ENCODE measurements at regions not wholly inside any gene's neighbourhood (a gene's known extent, or its start where the extent isn't known, plus 50 kb on each side); places are given as distances from the start of the nearest gene placed in this dataset.

DNA sequence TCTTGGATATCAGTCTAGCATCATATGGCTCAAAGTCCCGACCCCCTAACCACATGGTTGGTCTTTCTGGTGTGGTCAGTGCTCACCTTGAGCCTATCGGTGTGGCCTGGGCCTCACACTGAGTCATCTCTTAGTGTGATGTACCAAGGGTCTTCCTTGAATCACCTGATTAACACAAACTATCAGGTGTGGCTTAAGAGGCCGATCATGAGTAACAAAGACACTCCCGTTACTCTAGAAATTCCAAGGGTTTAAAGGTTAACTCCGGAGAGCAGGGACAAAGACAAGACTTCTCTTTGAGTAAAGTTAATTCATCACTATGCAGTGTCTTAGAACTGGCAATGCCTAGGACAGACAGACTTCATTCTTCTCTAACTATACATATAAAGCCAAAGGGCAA lies 52.3 kb upstream of the ARMC3 start:
- POLR2A ChIA-PET = no interaction called here

DNA sequence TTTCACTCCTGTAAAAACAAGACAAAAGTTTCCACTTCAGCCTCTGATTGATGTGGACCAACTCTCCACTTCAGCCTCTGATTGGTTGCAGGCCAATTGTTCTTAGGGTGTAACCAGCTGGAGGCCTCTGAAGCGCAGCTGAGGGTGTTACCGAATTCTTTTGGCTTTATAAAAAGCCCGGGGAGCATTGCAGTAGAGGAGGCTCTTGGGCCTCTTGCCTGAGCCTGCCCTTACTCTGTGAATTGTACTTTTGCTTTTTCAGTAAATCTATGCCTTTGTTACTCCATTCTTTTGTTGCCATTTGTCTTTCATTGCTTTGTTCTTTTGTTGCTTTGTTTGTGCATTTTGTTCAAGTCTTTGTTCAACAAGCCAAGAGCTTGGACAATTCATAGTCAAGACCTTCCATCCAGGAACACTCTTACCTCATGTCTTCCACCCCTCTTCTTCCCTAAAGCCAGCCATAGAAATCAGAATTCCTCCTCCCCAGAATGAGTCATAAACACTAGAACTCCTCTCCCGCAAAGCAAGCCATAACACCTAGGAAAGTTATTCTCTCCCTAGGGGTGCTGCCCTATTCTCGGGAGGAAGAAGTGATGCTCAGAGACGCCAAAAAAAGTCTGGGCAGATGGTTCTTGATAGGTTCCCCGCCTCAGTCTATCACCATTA lies 53.5 kb upstream of the ARMC3 start:
- POLR2A ChIA-PET = no interaction called here
- CTCF ChIA-PET = no interaction called here
- TF ChIP-seq, protein P1, sequence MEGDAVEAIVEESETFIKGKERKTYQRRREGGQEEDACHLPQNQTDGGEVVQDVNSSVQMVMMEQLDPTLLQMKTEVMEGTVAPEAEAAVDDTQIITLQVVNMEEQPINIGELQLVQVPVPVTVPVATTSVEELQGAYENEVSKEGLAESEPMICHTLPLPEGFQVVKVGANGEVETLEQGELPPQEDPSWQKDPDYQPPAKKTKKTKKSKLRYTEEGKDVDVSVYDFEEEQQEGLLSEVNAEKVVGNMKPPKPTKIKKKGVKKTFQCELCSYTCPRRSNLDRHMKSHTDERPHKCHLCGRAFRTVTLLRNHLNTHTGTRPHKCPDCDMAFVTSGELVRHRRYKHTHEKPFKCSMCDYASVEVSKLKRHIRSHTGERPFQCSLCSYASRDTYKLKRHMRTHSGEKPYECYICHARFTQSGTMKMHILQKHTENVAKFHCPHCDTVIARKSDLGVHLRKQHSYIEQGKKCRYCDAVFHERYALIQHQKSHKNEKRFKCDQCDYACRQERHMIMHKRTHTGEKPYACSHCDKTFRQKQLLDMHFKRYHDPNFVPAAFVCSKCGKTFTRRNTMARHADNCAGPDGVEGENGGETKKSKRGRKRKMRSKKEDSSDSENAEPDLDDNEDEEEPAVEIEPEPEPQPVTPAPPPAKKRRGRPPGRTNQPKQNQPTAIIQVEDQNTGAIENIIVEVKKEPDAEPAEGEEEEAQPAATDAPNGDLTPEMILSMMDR (IDR thresholded peaks at IDR 0.05; ENCODE audit: control extremely low read depth, extremely low read depth, low read depth, missing control alignments) = no peak
- no peak for DNase-seq (ENCODE audit: extremely low spot score)

More for the DNA sequence above, 52.3 kb upstream of the ARMC3 start:
- no peak for DNase-seq (ENCODE audit: extremely low spot score)
- TF ChIP-seq, protein P1 (IDR thresholded peaks at IDR 0.05; ENCODE audit: control extremely low read depth, extremely low read depth, low read depth, missing control alignments) = no peak
- CTCF ChIA-PET = no interaction called here

DNA sequence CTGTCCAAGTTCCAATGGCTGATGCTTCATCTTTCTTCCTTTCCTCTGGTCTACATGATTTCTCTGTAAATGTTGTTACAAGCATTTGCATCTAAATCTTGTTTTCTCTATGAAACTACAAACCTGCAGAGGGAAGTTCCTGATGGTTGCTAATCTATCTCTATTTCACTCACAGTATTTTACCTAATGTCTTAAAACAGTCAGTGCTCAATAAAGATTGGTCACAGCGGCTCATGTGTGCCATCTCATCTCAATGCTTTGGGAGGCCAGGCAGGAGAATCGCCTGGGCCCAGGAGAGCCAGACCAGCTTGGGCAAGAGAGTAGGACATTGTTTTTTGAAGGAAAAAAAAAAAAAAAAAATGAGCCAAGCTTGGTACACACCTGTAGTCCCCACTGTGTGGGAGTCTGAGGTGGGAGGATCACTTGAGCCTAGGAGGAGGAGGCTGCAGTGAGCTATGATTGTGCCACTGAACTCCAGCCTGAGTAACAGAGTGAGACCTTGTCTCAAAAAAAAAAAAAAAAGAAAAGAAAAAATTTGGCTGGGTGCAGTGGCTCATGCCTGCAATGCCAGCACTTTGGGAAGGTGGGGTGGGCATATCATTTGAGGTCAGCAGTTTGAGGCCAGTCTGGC lies 71.3 kb upstream of the ARMC3 start:
- ChIA-PET POLR2A (interaction anchor here (0.6 kb wide), 1 partner anchor 161 kb away, joined by 3 read pairs; no protein-coding TSS in a partner anchor), CTCF (no interaction called here)
- no peak for DNase-seq (ENCODE audit: extremely low spot score)
- TF ChIP-seq, protein P1 (IDR thresholded peaks at IDR 0.05; ENCODE audit: control extremely low read depth, extremely low read depth, low read depth, missing control alignments) = no peak

DNA sequence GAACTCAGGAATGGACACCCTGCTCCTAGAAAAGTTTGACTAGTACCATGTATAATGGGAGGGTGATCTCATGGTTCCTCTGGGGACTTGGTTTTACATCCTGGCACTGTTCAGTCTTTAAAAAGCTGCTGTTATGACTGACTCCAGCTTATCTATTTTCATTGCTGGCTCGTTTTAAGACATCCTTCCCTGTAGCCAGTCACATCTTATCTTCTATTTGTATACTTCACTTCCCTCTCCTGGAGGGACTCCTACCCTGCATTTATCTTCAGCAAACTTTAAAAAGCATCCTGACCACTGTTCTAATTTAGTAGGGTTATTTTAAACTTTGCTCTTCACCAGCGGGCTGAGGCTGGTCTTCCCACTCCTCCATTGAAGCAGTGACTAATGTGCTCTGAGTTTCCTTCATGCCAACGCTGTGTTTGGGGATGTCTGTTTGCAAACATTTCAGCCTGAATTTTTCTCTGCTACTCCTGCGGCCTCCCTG lies 72.9 kb upstream of the ARMC3 start:
- ChIA-PET CTCF (interaction anchor here (0.9 kb wide), 1 partner anchor 10 kb away, joined by 4 read pairs; no protein-coding TSS in a partner anchor), POLR2A (no interaction called here)
- TF ChIP-seq, protein P1 (IDR thresholded peaks at IDR 0.05; ENCODE audit: control extremely low read depth, extremely low read depth, low read depth, missing control alignments) = no peak
- DNase-seq (ENCODE audit: extremely low spot score) = no peak

DNA sequence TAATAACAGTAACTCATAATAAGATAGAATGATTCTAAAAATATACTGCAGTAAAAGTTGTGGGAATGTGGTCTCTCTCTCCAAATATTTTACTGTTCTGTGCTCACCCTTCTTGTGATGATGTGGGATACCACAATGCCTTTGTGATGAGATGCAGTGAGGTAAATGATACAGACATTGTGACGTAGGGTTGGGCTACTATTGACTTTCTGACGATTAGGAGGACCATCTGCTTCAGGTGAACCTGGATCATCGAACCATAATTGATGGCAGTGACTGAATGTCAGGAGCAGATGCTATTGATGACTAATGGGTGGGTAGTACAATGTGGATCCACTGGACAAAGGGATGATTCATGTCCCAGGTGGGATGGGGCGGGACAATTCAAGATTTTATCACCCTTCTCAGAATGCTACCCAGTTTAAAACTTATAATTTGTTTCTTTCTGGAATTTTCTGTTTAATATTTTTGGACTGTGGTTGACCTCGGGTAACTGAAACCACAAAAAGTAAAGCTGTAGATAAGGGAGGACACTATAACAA lies 73.9 kb upstream of the ARMC3 start:
- TF ChIP-seq, protein P1 (IDR thresholded peaks at IDR 0.05; ENCODE audit: control extremely low read depth, extremely low read depth, low read depth, missing control alignments) = no peak
- ChIA-PET CTCF (no interaction called here), POLR2A (no interaction called here)

DNA sequence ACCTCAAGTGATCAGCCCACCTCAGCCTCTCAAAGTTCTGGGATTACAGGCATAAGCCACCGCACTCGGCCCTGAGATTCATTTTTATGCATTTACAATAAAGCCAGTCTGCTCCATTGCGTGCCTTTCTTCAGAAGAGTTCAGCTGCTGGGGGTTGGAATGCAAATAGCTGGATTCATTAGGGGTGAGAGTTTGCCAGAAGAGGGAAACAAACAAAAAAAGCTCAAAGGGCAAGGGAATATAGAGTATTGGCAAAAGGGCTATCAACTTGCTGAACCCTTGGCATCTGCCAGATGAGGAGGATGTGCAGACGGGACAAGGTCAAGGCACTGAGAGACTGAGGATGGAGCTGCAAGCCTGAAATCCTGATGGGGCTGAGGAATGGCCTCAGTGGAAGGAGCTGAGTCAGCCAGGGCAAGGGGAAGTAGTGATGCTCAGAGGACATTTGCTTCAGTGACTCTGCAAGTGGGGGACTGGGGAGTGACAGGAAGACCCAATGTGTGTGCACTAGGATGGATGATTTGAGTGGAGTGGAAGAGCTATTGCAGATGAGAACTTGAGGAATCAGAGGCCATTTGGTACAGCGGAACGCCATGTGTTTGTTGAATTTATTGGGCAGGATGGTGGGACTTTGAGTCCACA lies 75.0 kb upstream of the ARMC3 start:
- CTCF ChIA-PET = interaction anchor here (1.1 kb wide), 1 partner anchor 11 kb away, joined by 4 read pairs; no protein-coding TSS in a partner anchor
- TF ChIP-seq, protein P1 (IDR thresholded peaks at IDR 0.05; ENCODE audit: control extremely low read depth, extremely low read depth, low read depth, missing control alignments) = no peak
- DNase-seq (ENCODE audit: extremely low spot score) = no peak
- POLR2A ChIA-PET = no interaction called here

More for the DNA sequence above, 73.9 kb upstream of the ARMC3 start:
- no peak for DNase-seq (ENCODE audit: extremely low spot score)
